A549 (cell line): ENCODE measurements at regions not wholly inside any gene's neighbourhood (a gene's known extent, or its start where the extent isn't known, plus 50 kb on each side); places are given as distances from the start of the nearest gene placed in this dataset.

Experiments used
- ATAC-seq, 2 experiments: fragments of 200-7000 bp in 1 of 2; fragments of >200 bp in 1 of 2; cut with Nextera tagmentation in 1 of 2; cut with Tn5 transposase in 1 of 2; 3 replicates each; pipeline versions ENCODE4 v1.8.0 to v1.9.1; 2018 to 2020; ENCODE audit warnings: mild to moderate bottlenecking in 1 of 2, moderate library complexity in 1 of 2
- CTCF ChIA-PET: fragments of 300-600 bp; sonication (Branson Sonifier 250); formaldehyde crosslinking; extraction: SDS; loops from one replicate; lab custom pipeline; 2021; ENCODE audit warnings: antibody characterized with exemption, inconsistent platforms; lab: Yijun Ruan, JAX
- POLR2A ChIA-PET: fragments of 350-600 bp; formaldehyde crosslinking; extraction: SDS; loops from one replicate; lab custom pipeline; 2021; ENCODE audit warnings: antibody characterized with exemption, inconsistent platforms; lab: Yijun Ruan, JAX
- DNase-seq, 2 experiments: peaks; one replicate each; pipeline versions ENCODE4 v3.0.0 to v3.0.0-alpha.2; 2011 to 2016; ENCODE audit warnings: low read depth in 1 of 2, low spot score in 1 of 2
- FAIRE-seq: peaks from 2 replicates; lab custom pipeline; 2011; peaks lifted over from hg19 to GRCh38; lab: Jason Lieb, UNC
- H3K27ac ChIP-seq, 2 experiments: fragments of >200 bp; sonication (Bioruptor Twin); formaldehyde crosslinking; 3 replicates each; pipeline ENCODE4 v1.5.1; 2016 to 2017
- H3K4me1 ChIP-seq: fragments of >200 bp; sonication (Bioruptor Twin); formaldehyde crosslinking; 3 replicates; pipeline ENCODE4 v1.6.1; 2016
- H3K4me2 ChIP-seq: fragments of >200 bp; sonication (Bioruptor Twin); formaldehyde crosslinking; 3 replicates; pipeline ENCODE4 v1.6.1; 2016
- H3K4me3 ChIP-seq: fragments of >200 bp; sonication (Bioruptor Twin); formaldehyde crosslinking; 3 replicates; pipeline ENCODE4 v1.5.1; 2016
- H3K9me3 ChIP-seq: fragments of >200 bp; sonication (Bioruptor Twin); formaldehyde crosslinking; 3 replicates; pipeline ENCODE4 v1.6.1; 2016
- CBX8 ChIP-seq: fragments of 200-600 bp; sonication (generic); IDR thresholded peaks from 2 replicates; pipeline ENCODE4 v1.6.1; 2016
- EHF ChIP-seq: fragments of 250-450 bp; sonication (Bioruptor Pico); IDR thresholded peaks from 2 replicates; pipeline ENCODE4 v1.5.0; 2020; ENCODE audit warnings: mild to moderate bottlenecking
- FOSL2 ChIP-seq, 2 experiments: fragments of 450-650 bp in 1 of 2; fragments of >200 bp in 1 of 2; sonication (Bioruptor Twin) in 1 of 2; formaldehyde crosslinking; IDR thresholded peaks; 2 replicates each; pipeline versions ENCODE4 v1.5.0 to v1.6.1; 2016 to 2020; ENCODE audit warnings: mild to moderate bottlenecking in 1 of 2, moderate library complexity in 1 of 2
- HEYL ChIP-seq: fragments of 250-450 bp; sonication (Bioruptor Pico); IDR thresholded peaks from 2 replicates; pipeline ENCODE4 v1.8.0; 2021; ENCODE audit warnings: mild to moderate bottlenecking, moderate library complexity
- HOXB13 ChIP-seq: fragments of 250-450 bp; sonication (Bioruptor Pico); IDR thresholded peaks from 2 replicates; pipeline ENCODE4 v1.5.0; 2020; ENCODE audit warnings: low read depth, mild to moderate bottlenecking, moderate library complexity
- JUNB ChIP-seq: fragments of >200 bp; sonication (Bioruptor Twin); formaldehyde crosslinking; IDR thresholded peaks from 2 replicates; pipeline ENCODE4 v1.6.1; 2016
- KDM1A ChIP-seq: fragments of 200-600 bp; sonication (generic); IDR thresholded peaks from 2 replicates; pipeline ENCODE4 v1.6.1; 2016; ENCODE audit warnings: low read depth, mild to moderate bottlenecking
- MAFK ChIP-seq: fragments of 450-650 bp; IDR thresholded peaks from 2 replicates; pipeline ENCODE4 v1.6.1; 2014; ENCODE audit not compliant: partially characterized antibody
- MAZ ChIP-seq: fragments of 150-350 bp; IDR thresholded peaks from 2 replicates; pipeline ENCODE4 v1.6.1; 2014; ENCODE audit warnings: antibody characterized with exemption, low read depth, low read length, borderline replicate concordance
- NFE2L2 ChIP-seq: fragments of 150-350 bp; conservative IDR thresholded peaks from 2 replicates; pipeline ENCODE4 v1.6.1; 2014; ENCODE audit warnings: low read length
- NPAS2 ChIP-seq: fragments of 250-450 bp; sonication (Bioruptor Pico); IDR thresholded peaks from 2 replicates; pipeline ENCODE4 v1.8.0; 2022; ENCODE audit warnings: mild to moderate bottlenecking, moderate library complexity, borderline replicate concordance
- RARB ChIP-seq: fragments of 250-450 bp; sonication (Bioruptor Pico); IDR thresholded peaks from 2 replicates; pipeline ENCODE4 v1.8.0; 2021; ENCODE audit warnings: mild to moderate bottlenecking, moderate library complexity
- RFX5 ChIP-seq: fragments of 450-650 bp; IDR thresholded peaks from 2 replicates; pipeline ENCODE4 v1.7.1; 2014; ENCODE audit warnings: antibody characterized with exemption, mild to moderate bottlenecking, moderate library complexity
- ZFP36 ChIP-seq: fragments of 450-650 bp; IDR thresholded peaks from 2 replicates; pipeline ENCODE4 v1.6.1; 2014; ENCODE audit warnings: borderline replicate concordance; ENCODE audit not compliant: partially characterized antibody
- WGBS: methylation state at CpG from one replicate; pipeline ENCODE4 v1.1.6; 2017; ENCODE audit errors: missing lambda C conversion rate; 5-methylcytosine and 5-hydroxymethylcytosine counted together
- TF ChIP-seq, protein P1 (sequence below): fragments of 150-350 bp; IDR thresholded peaks from 2 replicates; pipeline ENCODE4 v1.6.1; 2014; ENCODE audit warnings: low read depth, mild to moderate bottlenecking, low read length
- TF ChIP-seq, protein P2 (sequence below): fragments of 250-450 bp; sonication (Bioruptor Pico); IDR thresholded peaks from 2 replicates; pipeline ENCODE4 v1.5.0; 2020; ENCODE audit warnings: low read depth, mild to moderate bottlenecking, moderate library complexity
- TF ChIP-seq, protein P3 (sequence below): IDR thresholded peaks from 2 replicates; pipeline ENCODE4 v1.6.1; 2012
- TF ChIP-seq, protein P4 (sequence below): fragments of 250-450 bp; sonication (Bioruptor Pico); IDR thresholded peaks from 2 replicates; pipeline ENCODE4 v1.5.0; 2021; ENCODE audit warnings: mild to moderate bottlenecking, moderate library complexity, borderline replicate concordance
- TF ChIP-seq, protein P5 (sequence below): IDR thresholded peaks from 2 replicates; pipeline ENCODE4 v1.6.1; 2012; ENCODE audit warnings: low read depth, borderline replicate concordance
- TF ChIP-seq, protein P6 (sequence below): IDR thresholded peaks from 2 replicates; pipeline ENCODE4 v1.6.1; 2012
- TF ChIP-seq, protein P7 (sequence below): fragments of 200-600 bp; sonication (generic); IDR thresholded peaks from 2 replicates; pipeline ENCODE4 v1.6.1; 2016; ENCODE audit warnings: antibody characterized with exemption, mild to moderate bottlenecking, moderate library complexity

DNA sequence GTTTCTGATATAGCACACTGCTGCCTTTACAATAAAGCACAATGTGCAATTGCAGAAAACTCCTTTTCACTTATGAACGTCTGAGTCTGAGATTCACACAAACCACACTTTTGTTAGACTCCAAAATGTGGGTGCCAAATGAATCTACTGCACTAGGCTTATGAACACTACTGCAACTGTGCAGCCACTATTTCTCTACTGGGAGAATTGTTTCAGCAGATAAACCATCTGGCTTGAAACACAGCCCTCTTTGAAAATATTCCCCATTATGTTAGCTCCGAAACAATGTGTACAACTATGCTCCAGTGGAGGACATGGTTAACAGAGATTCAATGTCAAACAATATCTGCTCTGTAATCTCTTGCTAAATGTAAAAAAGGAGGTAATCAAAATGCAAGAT lies 188.7 kb upstream of the ZEB2 start:
- no peak overlapping the region for H3K4me2 ChIP-seq
- ATAC-seq (no peak), FAIRE-seq (no peak), DNase-seq (no peak)
- CTCF ChIA-PET, result no interaction called here
- H3K4me1 ChIP-seq, result peaks cover 22% of the 10 kb centered on the region
- 77% methylated on average over 2 of the region's 2 CpGs for WGBS
- TF ChIP-seq, protein P1, sequence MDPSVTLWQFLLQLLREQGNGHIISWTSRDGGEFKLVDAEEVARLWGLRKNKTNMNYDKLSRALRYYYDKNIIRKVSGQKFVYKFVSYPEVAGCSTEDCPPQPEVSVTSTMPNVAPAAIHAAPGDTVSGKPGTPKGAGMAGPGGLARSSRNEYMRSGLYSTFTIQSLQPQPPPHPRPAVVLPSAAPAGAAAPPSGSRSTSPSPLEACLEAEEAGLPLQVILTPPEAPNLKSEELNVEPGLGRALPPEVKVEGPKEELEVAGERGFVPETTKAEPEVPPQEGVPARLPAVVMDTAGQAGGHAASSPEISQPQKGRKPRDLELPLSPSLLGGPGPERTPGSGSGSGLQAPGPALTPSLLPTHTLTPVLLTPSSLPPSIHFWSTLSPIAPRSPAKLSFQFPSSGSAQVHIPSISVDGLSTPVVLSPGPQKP, result no peak
- TF ChIP-seq MAFK (no peak), NPAS2 (CRISPR knock-in tag) (no peak)
- TF ChIP-seq, protein P2, sequence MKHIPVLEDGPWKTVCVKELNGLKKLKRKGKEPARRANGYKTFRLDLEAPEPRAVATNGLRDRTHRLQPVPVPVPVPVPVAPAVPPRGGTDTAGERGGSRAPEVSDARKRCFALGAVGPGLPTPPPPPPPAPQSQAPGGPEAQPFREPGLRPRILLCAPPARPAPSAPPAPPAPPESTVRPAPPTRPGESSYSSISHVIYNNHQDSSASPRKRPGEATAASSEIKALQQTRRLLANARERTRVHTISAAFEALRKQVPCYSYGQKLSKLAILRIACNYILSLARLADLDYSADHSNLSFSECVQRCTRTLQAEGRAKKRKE, result no peak
- TF ChIP-seq, protein P3, sequence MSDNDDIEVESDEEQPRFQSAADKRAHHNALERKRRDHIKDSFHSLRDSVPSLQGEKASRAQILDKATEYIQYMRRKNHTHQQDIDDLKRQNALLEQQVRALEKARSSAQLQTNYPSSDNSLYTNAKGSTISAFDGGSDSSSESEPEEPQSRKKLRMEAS, result no peak
- no peak overlapping the region for H3K27ac ChIP-seq
- no peaks in the 10 kb centered on the region for H3K9me3 ChIP-seq
- H3K4me3 ChIP-seq, result no peak overlapping the region
- POLR2A ChIA-PET, result no interaction called here

DNA sequence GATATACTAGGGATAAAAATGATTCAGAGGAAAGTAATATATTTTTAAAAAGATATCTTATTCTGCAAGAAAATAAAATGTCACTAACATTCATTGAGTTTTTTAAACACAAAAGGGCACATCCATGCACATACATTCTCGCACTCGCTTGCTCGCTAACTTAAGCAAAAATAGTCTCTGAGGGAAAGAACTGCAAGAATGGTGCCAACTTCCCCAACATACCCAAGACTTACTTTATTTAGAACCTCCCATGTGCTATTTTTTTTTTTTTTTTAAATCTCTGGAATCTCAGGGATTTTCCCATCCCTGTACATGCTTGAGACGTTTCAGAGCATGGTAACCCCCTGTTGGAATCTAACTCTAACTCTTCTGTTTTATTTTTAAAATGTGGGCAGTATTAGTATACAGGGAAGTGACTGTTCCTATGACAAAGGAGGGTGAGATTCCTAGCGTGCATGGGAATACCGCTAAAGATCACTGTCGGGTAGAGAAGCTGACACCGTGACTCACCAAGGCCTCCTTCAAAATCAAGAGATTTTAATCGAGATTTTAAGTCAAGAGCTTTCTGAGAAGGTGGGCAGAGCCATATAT lies 187.9 kb upstream of the ZEB2 start:
- FAIRE-seq (no peak), DNase-seq (no peak), ATAC-seq (no peak)
- CTCF ChIA-PET, result no interaction called here
- POLR2A ChIA-PET, result no interaction called here
- Histone ChIP-seq H3K9me3 (no peaks in the 10 kb centered on the region), H3K4me1 (peaks cover 27% of the 10 kb centered on the region), H3K4me2 (no peak overlapping the region), H3K27ac (no peak overlapping the region), H3K4me3 (no peak overlapping the region)
- 70% methylated on average over 9 of the region's 9 CpGs for WGBS
- TF ChIP-seq CBX8 (no peak), ZFP36 (no peak), KDM1A (no peak), EHF (no peak), RFX5 (no peak), HEYL (CRISPR knock-in tag) (no peak), JUNB (no peak), NFE2L2 (no peak), RARB (CRISPR knock-in tag) (no peak), FOSL2 (IDR thresholded peaks at IDR 0.05) (no peak), FOSL2 (CRISPR knock-in tag; IDR thresholded peaks at IDR 0.05) (no peak), HOXB13 (CRISPR knock-in tag) (no peak)
- TF ChIP-seq, protein P4, sequence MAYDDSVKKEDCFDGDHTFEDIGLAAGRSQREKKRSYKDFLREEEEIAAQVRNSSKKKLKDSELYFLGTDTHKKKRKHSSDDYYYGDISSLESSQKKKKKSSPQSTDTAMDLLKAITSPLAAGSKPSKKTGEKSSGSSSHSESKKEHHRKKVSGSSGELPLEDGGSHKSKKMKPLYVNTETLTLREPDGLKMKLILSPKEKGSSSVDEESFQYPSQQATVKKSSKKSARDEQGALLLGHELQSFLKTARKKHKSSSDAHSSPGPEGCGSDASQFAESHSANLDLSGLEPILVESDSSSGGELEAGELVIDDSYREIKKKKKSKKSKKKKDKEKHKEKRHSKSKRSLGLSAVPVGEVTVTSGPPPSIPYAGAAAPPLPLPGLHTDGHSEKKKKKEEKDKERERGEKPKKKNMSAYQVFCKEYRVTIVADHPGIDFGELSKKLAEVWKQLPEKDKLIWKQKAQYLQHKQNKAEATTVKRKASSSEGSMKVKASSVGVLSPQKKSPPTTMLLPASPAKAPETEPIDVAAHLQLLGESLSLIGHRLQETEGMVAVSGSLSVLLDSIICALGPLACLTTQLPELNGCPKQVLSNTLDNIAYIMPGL, result no peak
- TF ChIP-seq, protein P2, result no peak
- TF ChIP-seq, protein P5, sequence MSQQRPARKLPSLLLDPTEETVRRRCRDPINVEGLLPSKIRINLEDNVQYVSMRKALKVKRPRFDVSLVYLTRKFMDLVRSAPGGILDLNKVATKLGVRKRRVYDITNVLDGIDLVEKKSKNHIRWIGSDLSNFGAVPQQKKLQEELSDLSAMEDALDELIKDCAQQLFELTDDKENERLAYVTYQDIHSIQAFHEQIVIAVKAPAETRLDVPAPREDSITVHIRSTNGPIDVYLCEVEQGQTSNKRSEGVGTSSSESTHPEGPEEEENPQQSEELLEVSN, result no peak

DNA sequence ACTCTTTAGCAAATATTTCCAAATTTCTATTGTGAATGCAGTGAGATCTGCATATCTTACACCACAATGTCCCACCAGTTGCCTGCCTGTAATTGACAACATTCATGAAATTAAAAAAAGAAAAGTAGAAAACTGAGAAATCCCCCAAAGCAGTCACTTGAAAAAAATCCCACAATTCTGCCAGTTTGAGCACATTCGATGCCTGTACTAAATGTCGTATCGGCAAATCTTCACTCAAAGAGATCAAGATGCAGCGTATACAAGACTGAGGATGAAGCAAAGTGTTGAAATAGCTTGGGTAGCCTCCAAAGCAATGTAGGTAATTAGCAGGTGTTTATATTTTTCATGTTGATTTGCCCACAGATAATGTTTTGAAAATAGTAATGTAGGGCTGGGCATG lies 186.7 kb upstream of the ZEB2 start:
- Histone ChIP-seq H3K4me2 (no peak overlapping the region), H3K27ac (no peak overlapping the region), H3K4me3 (no peak overlapping the region), H3K9me3 (no peaks in the 10 kb centered on the region), H3K4me1 (peaks cover 27% of the 10 kb centered on the region)
- POLR2A ChIA-PET, result no interaction called here
- DNase-seq (no peak), ATAC-seq (no peak), FAIRE-seq (no peak)
- WGBS, result 95% methylated on average over 4 of the region's 4 CpGs
- CTCF ChIA-PET, result no interaction called here
- TF ChIP-seq MAFK (peak; percentile 31), MAZ (no peak)
- TF ChIP-seq, protein P6, sequence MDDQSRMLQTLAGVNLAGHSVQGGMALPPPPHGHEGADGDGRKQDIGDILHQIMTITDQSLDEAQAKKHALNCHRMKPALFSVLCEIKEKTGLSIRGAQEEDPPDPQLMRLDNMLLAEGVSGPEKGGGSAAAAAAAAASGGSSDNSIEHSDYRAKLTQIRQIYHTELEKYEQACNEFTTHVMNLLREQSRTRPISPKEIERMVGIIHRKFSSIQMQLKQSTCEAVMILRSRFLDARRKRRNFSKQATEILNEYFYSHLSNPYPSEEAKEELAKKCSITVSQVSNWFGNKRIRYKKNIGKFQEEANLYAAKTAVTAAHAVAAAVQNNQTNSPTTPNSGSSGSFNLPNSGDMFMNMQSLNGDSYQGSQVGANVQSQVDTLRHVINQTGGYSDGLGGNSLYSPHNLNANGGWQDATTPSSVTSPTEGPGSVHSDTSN, result no peak
- TF ChIP-seq, protein P7, sequence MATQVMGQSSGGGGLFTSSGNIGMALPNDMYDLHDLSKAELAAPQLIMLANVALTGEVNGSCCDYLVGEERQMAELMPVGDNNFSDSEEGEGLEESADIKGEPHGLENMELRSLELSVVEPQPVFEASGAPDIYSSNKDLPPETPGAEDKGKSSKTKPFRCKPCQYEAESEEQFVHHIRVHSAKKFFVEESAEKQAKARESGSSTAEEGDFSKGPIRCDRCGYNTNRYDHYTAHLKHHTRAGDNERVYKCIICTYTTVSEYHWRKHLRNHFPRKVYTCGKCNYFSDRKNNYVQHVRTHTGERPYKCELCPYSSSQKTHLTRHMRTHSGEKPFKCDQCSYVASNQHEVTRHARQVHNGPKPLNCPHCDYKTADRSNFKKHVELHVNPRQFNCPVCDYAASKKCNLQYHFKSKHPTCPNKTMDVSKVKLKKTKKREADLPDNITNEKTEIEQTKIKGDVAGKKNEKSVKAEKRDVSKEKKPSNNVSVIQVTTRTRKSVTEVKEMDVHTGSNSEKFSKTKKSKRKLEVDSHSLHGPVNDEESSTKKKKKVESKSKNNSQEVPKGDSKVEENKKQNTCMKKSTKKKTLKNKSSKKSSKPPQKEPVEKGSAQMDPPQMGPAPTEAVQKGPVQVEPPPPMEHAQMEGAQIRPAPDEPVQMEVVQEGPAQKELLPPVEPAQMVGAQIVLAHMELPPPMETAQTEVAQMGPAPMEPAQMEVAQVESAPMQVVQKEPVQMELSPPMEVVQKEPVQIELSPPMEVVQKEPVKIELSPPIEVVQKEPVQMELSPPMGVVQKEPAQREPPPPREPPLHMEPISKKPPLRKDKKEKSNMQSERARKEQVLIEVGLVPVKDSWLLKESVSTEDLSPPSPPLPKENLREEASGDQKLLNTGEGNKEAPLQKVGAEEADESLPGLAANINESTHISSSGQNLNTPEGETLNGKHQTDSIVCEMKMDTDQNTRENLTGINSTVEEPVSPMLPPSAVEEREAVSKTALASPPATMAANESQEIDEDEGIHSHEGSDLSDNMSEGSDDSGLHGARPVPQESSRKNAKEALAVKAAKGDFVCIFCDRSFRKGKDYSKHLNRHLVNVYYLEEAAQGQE, result no peak
- TF ChIP-seq, all 56 proteins: peak for 1
